HG02678 (cell line): ENCODE measurements at regions not wholly inside any gene's neighbourhood (a gene's known extent, or its start where the extent isn't known, plus 50 kb on each side); places are given as distances from the start of the nearest gene placed in this dataset.

Source experiments
- ATAC-seq: cut with Tn5 transposase; IDR thresholded peaks from one replicate; pipeline ENCODE4 v1.9.1; 2021; ENCODE audit warnings: mild to moderate bottlenecking, moderate library complexity; ENCODE audit not compliant: unreplicated experiment

DNA sequence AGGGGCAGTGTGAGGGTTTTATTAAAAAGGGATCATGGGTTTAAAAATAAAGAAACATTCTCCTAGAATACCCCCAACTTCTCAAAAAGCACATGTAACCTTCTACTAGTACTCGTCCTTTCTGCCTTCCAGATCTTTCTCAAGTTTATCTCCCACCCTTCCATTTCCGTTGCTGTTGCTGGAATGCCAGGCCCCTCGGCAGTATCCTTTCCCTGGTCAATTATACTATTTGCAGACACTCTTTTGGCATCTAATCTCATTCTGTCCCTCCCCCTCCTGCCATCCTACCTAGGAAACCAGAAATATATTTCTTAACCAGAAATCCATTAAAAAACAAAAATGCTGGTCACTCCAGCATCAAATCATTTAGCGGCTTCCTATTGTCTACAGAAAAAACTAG, 198.2 kb upstream of the ATP2B1 start:
- no peak for ATAC-seq

DNA sequence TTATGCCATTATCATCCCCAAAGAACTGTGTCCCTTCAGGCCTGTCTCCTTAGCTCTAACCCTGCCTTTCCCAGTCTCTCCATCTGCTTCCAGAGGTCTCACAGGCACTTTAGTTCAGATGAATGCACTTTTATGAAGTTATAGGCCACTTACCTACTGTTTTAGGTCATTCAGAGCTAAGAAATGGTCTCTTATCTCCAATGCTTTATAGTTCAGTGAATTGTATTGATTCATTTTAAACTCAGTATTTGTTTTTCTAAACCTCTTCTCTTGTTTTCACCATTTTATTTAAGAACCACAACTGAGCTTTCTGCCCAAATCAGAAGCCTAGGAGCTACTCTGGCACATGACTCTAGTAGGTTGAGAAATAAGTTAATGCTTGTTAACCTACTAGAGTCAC, 197.5 kb upstream of the ATP2B1 start:
- no peak for ATAC-seq

DNA sequence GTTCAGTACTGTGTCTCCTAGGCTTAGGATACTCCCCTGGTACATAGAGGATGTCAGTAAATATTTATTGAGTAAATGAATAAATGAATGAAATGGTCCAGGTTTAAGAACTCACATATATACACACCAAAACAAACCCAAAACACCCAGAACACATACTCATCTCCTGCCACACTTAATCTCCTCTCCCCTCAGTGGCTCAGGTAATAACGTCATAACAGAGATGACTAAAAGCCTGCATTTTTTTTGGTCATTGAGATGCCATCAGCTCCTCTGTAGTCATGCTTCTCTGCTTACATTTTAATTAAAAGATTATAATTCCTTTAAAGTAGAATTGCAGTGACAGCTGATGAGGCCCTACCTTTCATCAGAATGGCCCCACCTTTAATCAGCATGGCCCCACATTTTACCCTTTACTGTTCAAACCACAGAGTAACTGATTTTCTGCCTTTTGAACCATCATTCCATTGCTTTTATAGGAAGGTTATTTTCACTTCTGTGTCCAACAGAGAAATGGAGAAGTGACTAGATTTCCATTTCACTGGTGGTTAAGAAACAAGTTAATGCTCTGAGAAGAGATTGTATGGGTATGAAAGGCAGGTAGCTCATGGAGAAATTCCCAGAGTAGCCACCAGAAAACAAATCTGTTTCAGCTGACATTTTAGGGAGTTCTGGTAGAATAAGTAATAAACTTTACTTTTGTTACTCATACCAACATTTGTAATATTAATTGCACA, 193.4 kb upstream of the ATP2B1 start:
- ATAC-seq, result no peak

DNA sequence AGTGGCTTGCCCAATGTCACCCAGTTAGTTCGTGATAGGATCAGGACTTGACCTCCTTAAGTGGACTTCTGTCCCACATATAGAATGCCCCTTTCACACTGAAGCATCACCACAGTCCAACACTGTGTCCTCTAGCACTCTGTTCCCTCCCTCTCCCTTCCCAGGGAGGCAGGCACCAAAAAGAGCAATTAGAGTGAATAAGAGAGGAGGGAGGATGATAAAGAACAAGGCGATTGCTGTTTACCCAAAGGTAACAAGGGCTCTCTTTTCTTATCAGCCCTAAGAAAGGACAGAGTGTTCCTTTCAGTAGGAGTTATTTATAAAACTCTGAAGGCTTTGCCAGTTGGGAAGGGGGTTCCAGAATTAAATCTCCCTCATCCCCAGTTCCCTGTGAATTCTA, 192.7 kb upstream of the ATP2B1 start:
- no peak for ATAC-seq

DNA sequence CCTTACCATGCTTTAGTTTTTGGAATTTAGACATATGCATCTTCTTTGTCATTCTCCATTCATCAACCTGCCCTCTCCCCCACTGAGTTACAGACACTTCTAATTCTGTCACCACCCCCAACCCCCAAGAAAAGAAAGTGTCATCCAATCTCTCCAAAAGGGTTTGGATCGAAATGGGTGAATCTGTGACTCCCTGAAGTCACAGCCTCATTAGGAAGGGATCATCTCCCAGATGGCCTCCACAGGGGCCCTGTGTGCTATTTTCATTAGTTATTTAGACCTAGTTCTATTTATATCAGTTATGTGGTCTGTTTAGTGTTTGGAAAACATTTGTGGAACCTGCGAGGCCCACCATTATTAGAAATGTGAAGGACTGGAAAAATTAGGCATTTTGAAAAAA, 191.0 kb upstream of the ATP2B1 start:
- ATAC-seq, result no peak

DNA sequence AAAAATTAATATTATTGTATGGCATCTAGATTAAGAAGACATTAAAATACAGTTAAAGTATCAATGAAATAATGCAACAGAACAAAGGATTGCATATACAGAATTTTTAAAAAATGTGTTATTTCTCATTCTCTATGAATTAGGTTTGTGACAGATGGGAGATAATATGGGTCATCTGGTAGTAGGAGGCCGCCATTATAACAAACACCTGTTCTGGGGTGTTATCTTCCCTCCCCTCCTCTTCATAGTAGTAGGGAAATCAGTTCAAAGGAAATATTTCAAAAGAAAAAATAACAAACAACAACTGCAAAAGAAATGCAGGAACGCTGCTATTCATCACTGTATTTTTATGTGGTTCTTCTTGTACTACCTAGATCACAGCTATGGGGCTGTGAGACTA, 187.0 kb upstream of the ATP2B1 start:
- ATAC-seq, result no peak

DNA sequence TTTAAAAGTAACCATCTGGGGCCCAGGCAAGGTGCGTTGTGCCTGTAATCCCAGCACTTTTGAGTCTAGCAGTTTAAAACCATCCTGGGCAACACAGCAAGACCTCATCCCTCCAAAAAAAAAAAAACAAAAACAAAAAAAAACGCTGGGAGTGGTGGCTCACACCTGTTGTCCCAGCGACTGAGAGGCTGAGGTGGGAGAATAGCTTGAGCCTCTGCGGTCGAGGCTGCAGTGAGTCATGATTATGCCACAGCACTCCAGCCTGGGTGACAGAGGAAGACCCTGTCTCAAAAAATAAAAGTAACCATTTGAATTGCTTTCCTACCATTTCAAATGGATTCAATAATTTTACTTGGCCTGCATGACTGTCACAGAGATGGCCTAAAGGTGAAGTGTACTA, 186.5 kb upstream of the ATP2B1 start:
- ATAC-seq, result no peak

DNA sequence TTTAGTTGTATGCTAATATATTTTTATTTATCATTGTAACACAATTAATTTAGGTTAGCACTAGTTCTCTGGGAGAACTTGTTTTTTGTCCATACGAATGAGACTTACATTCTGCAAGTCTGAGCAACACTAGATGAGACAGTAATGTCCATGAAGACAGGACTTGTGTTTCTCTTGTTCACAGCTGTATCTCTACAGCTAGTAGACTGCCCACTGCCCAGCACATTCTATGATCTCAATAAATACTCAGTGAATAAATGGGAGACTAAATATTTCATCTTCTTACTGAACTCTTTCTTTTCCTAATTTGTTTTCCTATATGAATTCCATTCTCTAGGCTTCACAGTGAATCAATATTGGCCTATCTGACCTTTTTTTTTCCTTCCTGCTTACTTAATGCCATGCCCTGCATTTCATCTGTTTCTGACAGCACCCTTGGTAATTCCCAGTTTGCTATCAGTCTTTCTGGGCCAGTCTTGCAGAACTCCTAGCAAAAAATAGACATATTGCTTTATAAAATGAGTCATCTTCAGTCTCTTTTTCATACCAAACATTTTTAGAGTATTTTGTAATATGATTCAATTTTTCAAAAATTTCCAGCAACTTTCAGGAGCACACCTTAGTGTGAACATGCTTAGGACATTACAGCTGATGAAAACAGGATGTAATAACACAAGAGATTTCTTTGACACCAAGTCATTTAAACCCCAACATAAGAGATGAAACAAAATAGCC, 185.5 kb upstream of the ATP2B1 start:
- ATAC-seq, result no peak

DNA sequence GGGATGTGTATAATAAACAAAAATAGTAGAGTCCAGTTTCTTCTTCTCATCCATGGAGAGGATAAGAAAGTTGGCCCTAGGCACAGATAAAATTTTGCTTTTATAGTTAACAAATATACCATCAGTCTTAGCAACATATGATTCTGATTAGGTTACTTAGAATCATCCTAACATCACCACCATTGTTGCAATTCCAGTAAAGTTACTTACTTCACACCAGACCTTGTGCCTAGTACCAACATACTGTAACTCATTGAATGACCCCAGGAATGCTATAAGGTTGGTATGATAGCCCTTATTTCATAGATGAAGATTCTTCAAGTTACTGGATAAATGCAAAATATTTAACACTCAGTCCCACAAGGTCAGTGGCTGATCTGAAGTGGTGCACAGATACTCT, 183.8 kb upstream of the ATP2B1 start:
- no peak for ATAC-seq

DNA sequence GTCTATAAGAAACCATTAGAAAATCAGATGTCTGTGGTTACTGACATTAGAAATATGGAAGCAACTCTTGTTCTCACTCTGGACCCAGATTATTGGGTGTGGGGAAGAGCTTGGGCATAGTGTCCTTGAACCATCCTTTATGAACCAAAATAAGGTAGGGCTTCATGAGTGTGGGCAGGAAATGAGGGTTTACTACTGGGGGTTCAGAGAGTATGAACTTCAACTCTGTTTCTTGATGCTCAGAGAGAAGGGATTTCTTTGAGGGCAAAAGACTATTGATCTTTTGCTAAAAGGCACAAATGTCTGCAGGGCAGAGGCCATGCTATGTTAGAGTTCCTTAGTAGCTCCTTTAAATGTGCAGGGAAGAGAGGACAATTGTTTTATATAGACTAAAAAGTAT, 183.3 kb upstream of the ATP2B1 start:
- ATAC-seq, result no peak

DNA sequence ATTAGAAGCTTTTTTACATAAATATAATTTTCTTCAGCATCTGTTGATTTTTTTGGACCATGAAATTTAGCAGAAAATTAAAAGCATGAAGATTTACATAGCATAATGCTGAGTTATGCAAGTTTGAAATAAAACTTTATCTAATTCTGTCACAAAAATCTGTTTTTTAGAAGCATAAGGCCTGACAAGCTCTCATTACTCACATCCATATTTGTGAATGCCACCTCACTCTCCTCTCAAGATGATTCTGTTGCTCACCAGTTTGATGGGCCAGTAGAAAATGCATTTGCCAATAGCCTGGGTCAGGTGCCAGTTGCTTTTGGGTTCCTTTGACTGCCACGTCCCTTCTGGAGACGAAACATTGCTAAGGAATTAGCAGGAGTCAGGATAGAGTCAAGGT, 181.5 kb upstream of the ATP2B1 start:
- no peak for ATAC-seq

DNA sequence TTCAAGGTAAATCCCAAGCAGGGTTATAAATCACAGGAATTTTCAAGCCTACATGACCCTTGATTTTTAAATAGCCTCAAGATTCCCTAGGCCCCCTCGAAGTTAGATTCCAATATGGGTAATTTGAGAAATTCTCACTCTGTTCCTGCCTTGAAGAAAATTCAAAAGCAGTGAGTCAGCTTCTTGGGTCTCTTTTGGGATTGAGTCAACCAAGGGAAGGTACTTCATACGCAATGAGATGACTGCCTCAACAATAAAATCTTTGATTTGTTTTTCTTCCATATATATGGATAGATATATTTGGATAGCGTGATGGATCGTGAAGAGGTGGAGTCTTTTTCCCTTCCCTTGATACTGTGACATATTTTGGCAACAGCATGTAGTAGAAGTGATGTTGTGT, 180.4 kb upstream of the ATP2B1 start:
- no peak for ATAC-seq

DNA sequence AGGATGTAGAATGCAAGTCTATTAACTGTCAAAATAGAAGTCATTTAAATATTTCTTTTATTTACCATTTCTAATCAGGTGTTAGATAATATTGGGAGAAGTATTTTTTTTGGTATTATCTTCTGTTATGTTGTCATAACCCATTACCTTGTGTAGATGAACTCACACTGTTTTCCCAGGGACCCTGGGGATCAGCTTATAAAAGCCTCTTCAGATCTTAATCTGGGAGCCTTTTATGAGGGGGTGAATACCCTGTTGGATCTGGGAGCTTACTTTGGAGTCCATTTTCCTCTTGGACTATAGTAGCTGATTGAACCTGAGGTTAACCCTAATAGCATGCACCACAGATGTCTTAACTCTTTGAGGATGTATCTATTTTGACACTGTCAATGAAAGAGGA, 176.3 kb upstream of the ATP2B1 start:
- no peak for ATAC-seq

DNA sequence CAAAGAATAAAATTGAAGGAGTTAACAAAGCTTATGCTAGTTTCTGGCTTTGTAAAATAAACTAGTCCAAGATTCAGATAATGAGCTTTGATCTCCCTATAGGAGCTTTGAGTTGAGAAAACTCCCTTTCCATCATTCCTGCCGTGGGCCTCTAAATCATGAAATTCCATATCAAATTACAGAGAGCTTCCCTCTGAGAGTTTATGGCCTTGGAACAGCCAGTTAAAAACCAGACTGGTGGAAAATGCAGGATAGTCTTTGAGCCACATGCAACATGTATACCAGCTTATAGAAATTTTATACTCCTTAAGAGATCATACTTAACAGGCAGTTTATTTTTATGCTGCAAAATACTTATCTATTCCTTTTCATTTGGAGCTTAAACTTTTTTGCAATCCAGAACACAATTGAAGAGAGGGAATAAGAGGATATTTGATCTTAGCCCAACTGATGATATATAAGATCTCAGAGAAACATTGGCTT, 175.8 kb upstream of the ATP2B1 start:
- ATAC-seq, result no peak

DNA sequence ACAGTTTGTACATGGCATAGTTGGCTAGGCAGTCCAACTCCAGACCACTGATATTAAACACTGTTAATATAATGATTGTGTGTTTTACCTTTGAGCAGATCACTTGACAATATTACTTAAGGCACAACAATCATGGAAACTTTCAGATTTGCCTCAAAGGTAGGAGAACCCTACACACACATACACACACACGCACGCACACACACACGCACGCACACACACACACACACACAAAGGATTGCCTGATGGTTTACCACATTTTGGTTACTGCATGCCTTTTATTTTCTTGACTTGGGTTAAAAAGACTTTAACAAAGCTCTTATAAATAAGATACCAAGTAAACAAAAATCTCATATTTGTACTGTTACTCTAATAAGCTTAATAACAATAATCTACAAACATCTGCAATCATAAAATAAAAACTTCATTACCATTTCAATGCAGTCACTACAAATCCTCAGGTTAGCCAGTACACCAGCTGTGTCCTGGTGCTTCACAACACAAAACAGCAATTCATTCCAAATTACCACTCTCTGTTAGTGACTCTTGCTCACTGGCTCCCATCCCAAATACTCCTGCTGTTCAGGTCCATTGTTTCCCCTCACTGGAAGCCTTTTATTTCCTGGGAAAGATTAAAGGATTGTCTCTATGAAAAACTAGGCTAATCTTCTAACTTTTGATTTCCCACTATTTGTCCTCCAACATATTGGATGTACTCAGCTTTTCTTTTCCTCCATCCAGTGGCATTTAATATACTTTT, 175.2 kb upstream of the ATP2B1 start:
- ATAC-seq, result no peak

DNA sequence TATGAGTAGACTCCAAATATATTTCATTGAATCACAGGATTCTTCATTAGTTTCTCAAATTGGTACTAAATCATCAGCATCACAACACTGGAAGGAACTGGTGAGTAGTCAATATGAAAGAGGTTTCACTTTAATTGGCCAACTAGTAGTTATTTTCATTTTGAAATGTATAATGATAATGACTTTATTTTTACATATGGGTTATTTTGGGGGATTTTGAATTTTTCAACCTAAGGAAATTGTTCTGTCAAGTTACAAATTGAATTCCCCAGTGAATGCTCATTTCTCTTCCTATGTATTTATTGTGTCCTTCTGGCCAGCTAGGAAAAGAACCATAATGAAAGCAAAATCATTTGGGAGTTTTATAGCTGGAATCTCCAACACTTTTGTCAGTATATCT, 174.2 kb upstream of the ATP2B1 start:
- no peak for ATAC-seq

DNA sequence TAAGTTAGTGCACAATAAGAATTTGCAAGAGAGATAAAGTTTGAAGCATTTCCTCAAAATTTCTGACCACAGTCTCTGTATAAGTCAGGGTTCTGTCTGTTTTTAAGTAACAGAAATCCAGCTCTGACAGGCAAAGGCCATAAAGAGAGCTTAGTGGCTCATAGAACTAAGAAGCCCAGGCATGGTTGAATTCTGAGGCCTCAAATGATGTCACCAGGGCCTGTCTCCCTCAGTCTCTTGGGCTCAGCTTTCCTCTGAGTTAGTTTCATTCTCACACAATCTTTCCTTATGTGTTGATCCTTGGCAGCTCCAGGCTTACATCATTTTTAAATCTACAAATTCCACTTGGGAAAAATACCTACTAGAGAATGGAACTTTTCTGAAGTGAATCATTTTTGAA, 173.4 kb upstream of the ATP2B1 start:
- ATAC-seq, result peak; percentile 48

DNA sequence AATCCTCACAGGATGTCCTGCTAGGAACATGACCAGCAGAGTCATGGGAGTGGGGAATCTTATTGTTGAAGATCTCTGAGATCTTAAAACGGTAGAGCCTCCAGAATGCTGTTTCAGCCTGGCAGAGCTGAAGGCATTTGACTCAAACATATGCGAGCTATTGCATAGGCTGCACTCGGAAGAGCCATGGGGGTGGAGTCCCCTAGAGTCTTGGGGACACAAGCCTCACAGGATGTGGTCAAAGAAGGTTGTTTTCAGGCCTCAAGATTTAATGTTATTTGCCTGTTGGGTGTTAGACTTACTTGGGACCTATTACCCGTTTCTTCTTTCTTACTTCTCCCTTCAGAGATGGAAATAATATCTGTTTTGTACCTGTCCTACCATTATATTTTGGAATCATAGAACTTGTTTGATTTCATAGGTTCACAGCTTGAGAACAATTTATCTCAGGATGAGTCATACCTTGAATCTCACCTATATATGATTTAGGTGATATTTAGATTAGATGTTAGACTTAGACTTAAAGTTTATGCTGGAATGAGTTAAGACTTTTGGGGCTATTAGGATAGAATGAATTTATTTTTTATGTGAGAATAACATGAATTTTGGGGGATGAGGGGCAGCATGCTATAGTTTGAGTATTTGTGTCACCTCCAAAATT, 172.2 kb upstream of the ATP2B1 start:
- ATAC-seq, result peak; percentile 94

DNA sequence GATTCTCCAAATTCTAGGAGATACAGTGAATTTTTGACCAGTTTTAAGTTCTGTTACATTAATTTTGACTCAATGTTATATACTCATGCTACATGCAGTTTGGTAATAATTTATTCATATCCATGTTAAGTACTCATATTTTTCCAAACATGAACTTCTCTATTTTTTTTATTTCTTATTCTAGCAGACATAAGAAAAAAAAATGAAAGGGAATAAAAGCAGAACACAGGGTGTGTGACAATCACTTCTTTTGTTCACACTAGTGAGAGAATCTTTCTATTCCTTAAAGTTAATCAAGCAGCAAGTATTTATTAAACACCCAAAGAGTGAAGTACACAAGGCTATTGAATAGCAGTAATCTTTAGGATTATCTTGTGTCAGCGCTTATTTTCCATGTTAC, 171.1 kb upstream of the ATP2B1 start:
- no peak for ATAC-seq

DNA sequence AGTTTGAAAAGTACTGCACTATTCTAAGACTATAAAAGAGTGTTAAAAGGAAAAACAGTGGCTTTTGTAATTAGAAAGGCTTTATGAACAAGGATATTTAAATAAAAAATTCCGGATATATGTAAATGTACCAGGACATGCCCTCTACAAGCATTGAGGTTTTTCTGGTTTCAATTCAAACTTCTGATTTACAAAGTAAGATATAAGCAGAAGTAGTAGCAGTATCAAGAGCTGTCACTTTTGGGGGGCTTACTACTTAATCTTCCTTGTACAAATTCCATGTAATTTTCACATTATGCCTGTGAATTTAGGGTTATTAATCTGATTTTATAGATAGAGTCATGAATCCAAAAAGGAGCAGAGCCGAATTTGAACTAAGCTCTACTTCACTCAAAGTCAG, 170.3 kb upstream of the ATP2B1 start:
- ATAC-seq, result no peak

DNA sequence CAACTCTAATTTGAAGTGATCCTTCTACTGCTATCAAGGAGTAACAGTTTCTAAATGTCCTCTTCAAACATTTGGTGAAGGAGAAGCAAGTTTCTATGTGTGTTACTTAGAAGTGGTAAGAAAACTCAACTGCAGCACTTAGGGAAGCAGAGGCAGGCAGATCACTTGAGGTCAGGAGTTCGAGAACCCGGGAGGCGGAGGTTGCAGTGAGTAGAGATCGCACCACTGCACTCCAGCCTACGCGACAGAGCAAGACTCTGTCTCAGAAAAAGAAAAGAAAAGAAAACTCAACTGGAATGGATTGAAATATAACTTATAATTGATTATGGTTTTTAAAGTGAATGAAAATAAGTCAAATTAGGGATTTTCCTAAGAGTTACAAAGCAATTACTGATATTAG, 169.7 kb upstream of the ATP2B1 start:
- ATAC-seq, result no peak
